Gastrocnemius medialis (tissue), 2 donors: ENCODE measurements at regions not wholly inside any gene's neighbourhood (a gene's known extent, or its start where the extent isn't known, plus 50 kb on each side); places are given as distances from the start of the nearest gene placed in this dataset.

ENCODE experiments used
- microRNA-seq, 2 donors: library from miRNA; unstranded; fragments of <30 nt; microRNA quantifications; one replicate each; pipeline ENCODE4, GENCODE V29; 2016; ENCODE audit warnings: borderline replicate concordance in 2 of 2

Small RNA genes lying in the stretch of these regions (microRNA-seq; reads per million reads assigned to microRNA genes)
- gene MIR6072 = 0 reads per million in 2 donors
